ENCODE measurements at regions not wholly inside any gene's neighbourhood (a gene's known extent, or its start where the extent isn't known, plus 50 kb on each side); places are given as distances from the start of the nearest gene placed in this dataset.

GRCh38 chr11:26019386-26019785 lies 312.5 kb upstream of the ANO3 start:
- no peak overlapping the region for H3K27ac ChIP-seq
- no peaks in the 10 kb centered on the region for H3K9me3 ChIP-seq
- no peaks in the 10 kb centered on the region for H3K27me3 ChIP-seq
- TF ChIP-seq CTCF (IDR thresholded peaks at IDR 0.05), result no peak
- no peaks in the 10 kb centered on the region for H3K36me3 ChIP-seq
- intact Hi-C loops (cut with DNase I), result no loop called here
- H3K4me3 ChIP-seq, result no peak overlapping the region
- no peak for DNase-seq (ENCODE audit: low spot score in 2 of 2)
- H3K4me1 ChIP-seq, result no peaks in the 10 kb centered on the region

GRCh38 chr11:26021017-26021416 lies 310.9 kb upstream of the ANO3 start:
- H3K36me3 ChIP-seq, result no peaks in the 10 kb centered on the region
- no peak overlapping the region for H3K27ac ChIP-seq
- no peak for TF ChIP-seq CTCF (IDR thresholded peaks at IDR 0.05)
- no peak for DNase-seq (ENCODE audit: low spot score in 2 of 2)
- intact Hi-C loops (cut with DNase I), result no loop called here
- no peaks in the 10 kb centered on the region for H3K27me3 ChIP-seq
- no peak overlapping the region for H3K4me3 ChIP-seq
- H3K4me1 ChIP-seq, result no peaks in the 10 kb centered on the region
- H3K9me3 ChIP-seq, result no peaks in the 10 kb centered on the region

GRCh38 chr11:26023057-26023456 lies 308.9 kb upstream of the ANO3 start:
- H3K4me3 ChIP-seq, result no peak overlapping the region
- no peaks in the 10 kb centered on the region for H3K9me3 ChIP-seq
- no peaks in the 10 kb centered on the region for H3K27me3 ChIP-seq
- intact Hi-C loops (cut with DNase I), result no loop called here
- no peak for DNase-seq (ENCODE audit: low spot score in 2 of 2)
- H3K36me3 ChIP-seq, result no peaks in the 10 kb centered on the region
- no peaks in the 10 kb centered on the region for H3K4me1 ChIP-seq
- H3K27ac ChIP-seq, result no peak overlapping the region
- TF ChIP-seq CTCF (IDR thresholded peaks at IDR 0.05), result no peak

GRCh38 chr11:26025676-26026075 lies 306.3 kb upstream of the ANO3 start:
- intact Hi-C loops (cut with DNase I), result no loop called here
- Histone ChIP-seq H3K4me1 (no peaks in the 10 kb centered on the region), H3K36me3 (no peaks in the 10 kb centered on the region), H3K9me3 (no peaks in the 10 kb centered on the region), H3K4me3 (no peak overlapping the region), H3K27me3 (no peaks in the 10 kb centered on the region), H3K27ac (no peak overlapping the region)
- no peak for TF ChIP-seq CTCF (IDR thresholded peaks at IDR 0.05)
- DNase-seq (ENCODE audit: low spot score in 2 of 2), result no peak

GRCh38 chr11:26026078-26026477 lies 305.9 kb upstream of the ANO3 start:
- Histone ChIP-seq H3K27ac (no peak overlapping the region), H3K36me3 (no peaks in the 10 kb centered on the region), H3K9me3 (no peaks in the 10 kb centered on the region), H3K4me3 (no peak overlapping the region), H3K27me3 (no peaks in the 10 kb centered on the region), H3K4me1 (no peaks in the 10 kb centered on the region)
- DNase-seq (ENCODE audit: low spot score in 2 of 2), result no peak
- intact Hi-C loops (cut with DNase I), result no loop called here
- no peak for TF ChIP-seq CTCF (IDR thresholded peaks at IDR 0.05)

- intact Hi-C loops (cut with DNase I), result no loop called here
- no peak for TF ChIP-seq CTCF (IDR thresholded peaks at IDR 0.05)
- Histone ChIP-seq H3K4me1 (no peaks in the 10 kb centered on the region), H3K4me3 (no peak overlapping the region), H3K9me3 (no peaks in the 10 kb centered on the region), H3K27me3 (no peaks in the 10 kb centered on the region), H3K27ac (no peak overlapping the region), H3K36me3 (no peaks in the 10 kb centered on the region)
- no peak for DNase-seq (ENCODE audit: low spot score in 2 of 2)
Observed at GRCh38 chr11:26027887-26028286, 304.0 kb upstream of the ANO3 start.
